ENCODE measurements at regions not wholly inside any gene's neighbourhood (a gene's known extent, or its start where the extent isn't known, plus 50 kb on each side); places are given as distances from the start of the nearest gene placed in this dataset.
"Not testable (repeated sequence)": the region's sequence is repeated elsewhere in the genome, so short reads cannot be mapped to it uniquely, and the experiment has no call there.

GRCh38 chr4:106524772-106525171 is 156.2 kb upstream of the GIMD1 start:
- not testable (repeated sequence) for TF ChIP-seq YY1 (IDR thresholded peaks at IDR 0.05; ENCODE audit: insufficient read depth, insufficient read length); SUZ12 (IDR thresholded peaks at IDR 0.05; ENCODE audit: extremely low read depth, insufficient read depth, insufficient read length); ZNF274 (IDR thresholded peaks at IDR 0.05; ENCODE audit: low read depth, low read length)
